ENCODE measurements at regions not wholly inside any gene's neighbourhood (a gene's known extent, or its start where the extent isn't known, plus 50 kb on each side); places are given as distances from the start of the nearest gene placed in this dataset.
A peak's percentile ranks its signal among the peaks of the same experiment; 100 is the strongest.

- no peak for DNase-seq
Observed at GRCh38 chr10:88023676-88024075, 160.3 kb downstream of the PTEN start.

- DNase-seq = no peak
Observed at GRCh38 chr10:88026031-88026430, 162.6 kb downstream of the PTEN start.

GRCh38 chr10:88027570-88027969, 164.1 kb downstream of the PTEN start:
- DNase-seq = no peak

- no peak for DNase-seq
Observed at GRCh38 chr10:88028072-88028471, 164.6 kb downstream of the PTEN start.

GRCh38 chr10:88028654-88029053, 165.2 kb downstream of the PTEN start:
- no peak for DNase-seq

- DNase-seq = no peak
Observed at GRCh38 chr10:88032566-88032965, 169.1 kb downstream of the PTEN start.

- no peak for DNase-seq
Observed at GRCh38 chr10:88033385-88033784, 170.0 kb downstream of the PTEN start.

- DNase-seq = no peak
Observed at GRCh38 chr10:88033793-88034192, 170.4 kb downstream of the PTEN start.

GRCh38 chr10:88036126-88036525, 172.7 kb downstream of the PTEN start:
- DNase-seq = no peak

- no peak for DNase-seq
Observed at GRCh38 chr10:88037623-88038022, 174.2 kb downstream of the PTEN start.

GRCh38 chr10:88038268-88038667, 174.8 kb downstream of the PTEN start:
- peak; percentile 3 to 61 for DNase-seq

GRCh38 chr10:88039496-88040200, 176.2 kb downstream of the PTEN start:
- DNase-seq = no peak

- no peak for DNase-seq
Observed at GRCh38 chr10:88041243-88042159, 178.1 kb downstream of the PTEN start.

GRCh38 chr10:88042160-88043100, 179.0 kb downstream of the PTEN start:
- no peak for DNase-seq

- no peak for DNase-seq
Observed at GRCh38 chr10:88045096-88045495, 181.7 kb downstream of the PTEN start.

GRCh38 chr10:88045656-88046415, 182.4 kb downstream of the PTEN start:
- no peak for DNase-seq

GRCh38 chr10:88047579-88047978, 184.2 kb downstream of the PTEN start:
- no peak for DNase-seq

GRCh38 chr10:88048312-88048711, 184.9 kb downstream of the PTEN start:
- no peak for DNase-seq

- DNase-seq = no peak
Observed at GRCh38 chr10:88049204-88049603, 185.8 kb downstream of the PTEN start.

- DNase-seq = no peak
Observed at GRCh38 chr10:88057720-88058119, 194.3 kb downstream of the PTEN start.

- DNase-seq = no peak
Observed at GRCh38 chr10:88058750-88059149, 195.3 kb downstream of the PTEN start.

- no peak for DNase-seq
Observed at GRCh38 chr10:88059190-88059589, 195.8 kb downstream of the PTEN start.

Measured in NCI-H446 (cell line).